Tibial artery (tissue), 4 donors: ENCODE measurements at regions not wholly inside any gene's neighbourhood (a gene's known extent, or its start where the extent isn't known, plus 50 kb on each side); places are given as distances from the start of the nearest gene placed in this dataset.

ENCODE experiments used
- DNase-seq, 2 donors: peaks; one replicate each; pipeline ENCODE4 v3.0.0-alpha.2; 2019
- H3K27ac ChIP-seq, 2 donors: fragments of 200-600 bp; sonication (generic) in 1 of 2; 1 replicate in 1 of 2; 2 replicates in 1 of 2; pipeline ENCODE4 v1.5.1; 2018 to 2019; ENCODE audit warnings: mild to moderate bottlenecking in 1 of 2
- H3K27me3 ChIP-seq, 2 donors: fragments of 200-600 bp; sonication (generic) in 1 of 2; one replicate each; pipeline versions ENCODE4 v1.5.1 to v1.6.0; 2016 to 2019
- H3K36me3 ChIP-seq, 3 donors: fragments of 200-600 bp; sonication (generic) in 2 of 3; one replicate each; pipeline ENCODE4 v1.5.1; 2016 to 2019; ENCODE audit warnings: mild to moderate bottlenecking in 2 of 3
- H3K4me1 ChIP-seq, 4 donors: fragments of 200-600 bp; sonication (generic) in 2 of 4; 1 replicate in 3 of 4; 2 replicates in 1 of 4; pipeline ENCODE4 v1.5.1; 2016 to 2019
- H3K4me3 ChIP-seq, 2 donors: fragments of 200-600 bp; sonication (generic) in 1 of 2; 1 replicate in 1 of 2; 2 replicates in 1 of 2; pipeline ENCODE4 v1.5.1; 2018 to 2019; ENCODE audit warnings: mild to moderate bottlenecking in 2 of 2
- H3K9me3 ChIP-seq, 3 donors: fragments of 200-600 bp; sonication (generic) in 1 of 3; one replicate each; pipeline ENCODE4 v1.5.1; 2016 to 2019
- CTCF ChIP-seq, 2 experiments: fragments of 200-600 bp in 1 of 2; fragments of 450-650 bp in 1 of 2; IDR thresholded peaks; one replicate each; pipeline ENCODE4 v1.5.1; 2017 to 2019; ENCODE audit warnings: antibody characterized with exemption in 2 of 2, mild to moderate bottlenecking in 1 of 2, moderate library complexity in 1 of 2
- intact Hi-C: fragments of 100-400 bp; cut with DNase I; formaldehyde crosslinking; loops from one replicate; pipeline ENCODE4 v1.15.0; 2023; ENCODE audit warnings: low total_unique reads

- DNase-seq = no peak
- Histone ChIP-seq H3K4me3 (no peak overlapping the region), H3K4me1 (no peaks in the 10 kb centered on the region), H3K36me3 (no peaks in the 10 kb centered on the region), H3K27ac (no peak overlapping the region), H3K9me3 (no peaks in the 10 kb centered on the region), H3K27me3 (no peaks in the 10 kb centered on the region)
- TF ChIP-seq CTCF (IDR thresholded peaks at IDR 0.05) = no peak
- intact Hi-C loops = no loop called here
Measured at GRCh38 chr12:91889910-91890309, 255.7 kb downstream of the BTG1 start.

GRCh38 chr12:91889059-91889458 is 256.6 kb downstream of the BTG1 start:
- no peak for TF ChIP-seq CTCF (IDR thresholded peaks at IDR 0.05)
- H3K4me1 ChIP-seq = no peaks in the 10 kb centered on the region
- H3K9me3 ChIP-seq = no peaks in the 10 kb centered on the region
- no peaks in the 10 kb centered on the region for H3K36me3 ChIP-seq
- H3K27me3 ChIP-seq = no peaks in the 10 kb centered on the region
- H3K27ac ChIP-seq = no peak overlapping the region
- H3K4me3 ChIP-seq = no peak overlapping the region
- intact Hi-C loops = no loop called here
- no peak for DNase-seq

DNA sequence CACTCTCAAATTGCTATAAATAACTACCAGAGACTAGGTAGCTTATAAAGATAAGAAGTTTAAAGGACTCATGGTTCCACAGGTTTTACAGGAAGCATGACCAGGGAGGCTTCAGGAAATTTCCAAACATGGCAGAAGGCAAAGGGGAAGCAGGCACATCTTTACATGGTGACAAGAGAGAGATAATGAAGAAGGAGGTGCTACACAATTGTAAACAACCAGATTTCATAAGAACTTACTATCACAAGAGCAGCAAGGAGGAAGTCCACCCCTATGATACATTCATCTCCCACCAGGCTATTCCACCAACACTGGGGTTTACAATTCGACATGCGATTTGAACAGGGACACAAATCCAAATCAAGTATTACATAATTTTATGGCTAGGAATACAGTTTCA is 257.7 kb downstream of the BTG1 start:
- H3K27ac ChIP-seq = no peak overlapping the region
- H3K9me3 ChIP-seq = no peaks in the 10 kb centered on the region
- H3K4me1 ChIP-seq = no peaks in the 10 kb centered on the region
- no peak overlapping the region for H3K4me3 ChIP-seq
- no peak for TF ChIP-seq CTCF (IDR thresholded peaks at IDR 0.05)
- intact Hi-C loops = no loop called here
- H3K36me3 ChIP-seq = no peaks in the 10 kb centered on the region
- DNase-seq = no peak
- H3K27me3 ChIP-seq = no peaks in the 10 kb centered on the region

DNA sequence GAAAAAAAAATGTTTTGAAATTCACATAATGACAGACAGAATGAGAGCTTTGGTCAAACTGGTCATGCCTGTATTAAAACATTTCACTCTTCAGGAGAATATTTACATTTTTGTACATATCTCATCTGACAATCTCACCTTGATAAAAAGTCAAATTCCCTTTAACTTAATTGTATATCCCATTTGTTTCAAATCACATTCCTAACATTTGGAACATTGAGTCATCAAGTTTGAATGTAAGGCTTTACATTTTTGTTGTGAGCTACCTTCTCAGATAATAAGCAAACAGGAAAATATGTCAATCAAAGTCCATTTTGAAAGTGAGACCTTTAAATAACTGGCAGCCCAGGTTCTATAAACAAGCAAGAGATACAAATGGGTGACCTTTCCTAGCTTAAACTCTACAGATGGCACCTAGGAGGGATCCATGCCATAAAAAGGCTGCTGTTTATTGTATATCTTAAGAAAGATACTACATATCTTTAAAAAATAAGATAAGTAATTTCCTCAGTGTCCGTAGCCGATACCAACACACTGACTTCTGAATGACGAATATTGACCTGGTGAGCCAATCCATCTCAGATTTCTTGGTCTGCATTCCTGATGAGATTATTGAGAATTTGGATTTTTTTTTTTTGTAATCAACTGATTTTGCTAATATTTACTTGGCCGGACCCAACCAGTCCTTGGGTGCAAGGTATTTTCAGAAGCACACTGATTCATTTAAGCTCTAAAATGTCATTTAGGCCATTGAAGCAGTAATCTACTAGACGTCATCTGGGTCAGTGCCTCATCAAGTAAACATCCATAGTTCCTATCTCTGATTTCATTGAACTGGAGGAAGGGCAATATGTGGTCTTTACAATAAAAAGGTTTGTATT is 259.6 kb downstream of the BTG1 start:
- Histone ChIP-seq H3K36me3 (no peaks in the 10 kb centered on the region), H3K27ac (no peak overlapping the region), H3K4me1 (no peaks in the 10 kb centered on the region), H3K9me3 (no peaks in the 10 kb centered on the region), H3K27me3 (no peaks in the 10 kb centered on the region), H3K4me3 (no peak overlapping the region)
- TF ChIP-seq CTCF (IDR thresholded peaks at IDR 0.05) = no peak
- intact Hi-C loops = no loop called here
- DNase-seq = no peak

DNA sequence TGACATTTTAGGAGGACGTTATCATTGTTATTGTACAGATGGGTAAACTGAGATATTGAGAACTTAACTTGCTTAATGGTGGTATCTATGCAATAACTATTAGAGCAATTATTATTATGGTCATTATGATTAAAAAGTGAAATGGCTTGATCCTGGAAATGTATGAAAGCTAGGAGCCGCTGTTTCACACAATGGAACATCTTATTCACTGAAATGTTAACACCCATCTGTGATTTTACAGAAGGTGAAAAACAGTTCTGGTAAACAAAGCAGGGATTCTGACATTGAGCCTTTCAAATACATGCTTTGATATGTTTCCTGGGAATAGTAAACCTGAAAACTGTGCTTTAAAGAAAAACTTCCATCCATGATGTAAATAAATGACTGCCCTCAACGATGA is 261.4 kb downstream of the BTG1 start:
- no peak for TF ChIP-seq CTCF (IDR thresholded peaks at IDR 0.05)
- intact Hi-C loops = no loop called here

More for the DNA sequence above, 261.4 kb downstream of the BTG1 start:
- Histone ChIP-seq H3K27ac (no peak overlapping the region), H3K9me3 (no peaks in the 10 kb centered on the region), H3K36me3 (no peaks in the 10 kb centered on the region), H3K4me3 (no peak overlapping the region), H3K4me1 (no peaks in the 10 kb centered on the region), H3K27me3 (no peaks in the 10 kb centered on the region)
- DNase-seq = no peak
